Stomach (tissue), 4 donors: ENCODE measurements at regions not wholly inside any gene's neighbourhood (a gene's known extent, or its start where the extent isn't known, plus 50 kb on each side); places are given as distances from the start of the nearest gene placed in this dataset.

Experiments used
- CTCF ChIP-seq, 7 experiments: fragments of 450-650 bp in 4 of 7; fragments of 200-600 bp in 3 of 7; sonication (generic) in 3 of 7; IDR thresholded peaks; one replicate each; pipeline ENCODE4 v1.5.1; 2016 to 2019; ENCODE audit warnings: antibody characterized with exemption in 7 of 7, control low read depth in 2 of 7, mild to moderate bottlenecking in 1 of 7
- EP300 ChIP-seq: sonication (generic); formaldehyde crosslinking; IDR thresholded peaks from one replicate; pipeline ENCODE4 v1.6.1; 2017; ENCODE audit warnings: antibody characterized with exemption
- POLR2A ChIP-seq, 4 donors: fragments of 450-650 bp; IDR thresholded peaks; one replicate each; pipeline ENCODE4 v1.6.1; 2016; ENCODE audit warnings: antibody characterized with exemption in 4 of 4, control low read depth in 2 of 4, mild to moderate bottlenecking in 1 of 4, moderate library complexity in 1 of 4
- POLR2AphosphoS5 ChIP-seq, 3 donors: sonication (generic); formaldehyde crosslinking; IDR thresholded peaks; one replicate each; pipeline ENCODE4 v1.6.1; 2016; ENCODE audit warnings: antibody characterized with exemption in 3 of 3

- TF ChIP-seq CTCF (IDR thresholded peaks at IDR 0.05) (no peak), POLR2AphosphoS5 (IDR thresholded peaks at IDR 0.05) (no peak), EP300 (no peak), POLR2A (IDR thresholded peaks at IDR 0.05) (no peak)
Observed at GRCh38 chr13:60707878-60708277, 310.9 kb downstream of the TDRD3 start.
